GM18868 (cell line): ENCODE measurements at regions not wholly inside any gene's neighbourhood (a gene's known extent, or its start where the extent isn't known, plus 50 kb on each side); places are given as distances from the start of the nearest gene placed in this dataset.
"Not testable (repeated sequence)": the region's sequence is repeated elsewhere in the genome, so short reads cannot be mapped to it uniquely, and the experiment has no call there.

Experiments used
- ATAC-seq: cut with Tn5 transposase; IDR thresholded peaks from one replicate; pipeline ENCODE4 v1.9.1; 2021; ENCODE audit warnings: mild to moderate bottlenecking, moderate library complexity; ENCODE audit not compliant: unreplicated experiment

DNA sequence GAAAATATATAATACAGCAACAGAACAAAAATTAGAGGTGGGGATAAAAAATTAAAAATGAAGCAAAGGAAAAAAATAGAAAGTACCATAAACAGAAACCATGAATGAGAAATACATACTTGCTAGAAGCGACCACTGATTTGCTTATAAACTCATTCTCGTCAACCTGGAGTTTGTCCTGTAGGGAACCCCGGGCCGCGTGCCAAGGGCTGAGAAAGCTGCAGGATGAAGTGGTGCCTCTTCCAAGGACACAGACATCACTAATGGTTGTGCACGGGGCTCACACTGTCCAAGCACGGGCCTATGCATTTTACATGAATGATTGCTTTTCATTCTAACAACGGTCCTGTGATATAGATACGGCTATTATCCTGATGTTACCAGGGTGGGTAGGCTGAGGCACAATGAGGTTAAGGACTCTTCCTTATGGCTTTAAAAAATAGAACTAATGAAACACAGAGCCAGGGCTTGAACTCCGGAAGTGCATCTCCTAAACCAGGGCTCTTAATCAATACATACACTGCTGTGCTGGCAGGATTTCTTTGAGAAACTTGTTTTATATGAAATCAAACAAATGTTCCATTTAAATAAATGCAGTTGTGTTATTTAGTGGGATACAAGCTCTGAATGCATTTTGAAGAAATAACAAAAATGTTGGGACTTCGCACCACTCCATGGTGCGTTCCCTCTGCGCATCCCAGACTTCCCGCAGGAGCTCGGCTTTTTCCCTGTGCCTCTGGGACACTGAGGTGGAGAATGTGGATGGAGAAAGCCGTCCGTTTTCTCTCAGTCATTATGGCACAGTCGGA lies 113.9 kb upstream of the PHACTR3 start:
- not testable (repeated sequence) for ATAC-seq

DNA sequence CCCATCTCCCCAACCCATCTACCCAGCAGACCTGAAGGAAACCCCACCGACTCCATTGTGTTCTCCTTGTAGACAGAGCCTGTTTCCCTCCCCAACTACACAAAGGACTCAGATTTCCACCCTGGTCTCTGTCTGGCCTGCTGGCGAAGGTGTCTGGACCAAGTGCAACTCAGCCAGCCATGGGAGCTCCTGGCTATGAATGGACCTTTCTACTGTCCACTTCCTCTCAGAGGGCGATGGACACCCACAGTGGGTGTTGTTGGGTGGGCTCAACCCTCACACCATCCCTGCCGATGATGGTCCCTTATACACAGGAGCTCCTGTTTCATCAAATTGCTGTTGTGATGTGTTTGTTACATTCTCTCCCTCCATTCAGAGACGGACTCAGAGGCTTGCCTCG lies 112.5 kb upstream of the PHACTR3 start:
- ATAC-seq, result no peak

DNA sequence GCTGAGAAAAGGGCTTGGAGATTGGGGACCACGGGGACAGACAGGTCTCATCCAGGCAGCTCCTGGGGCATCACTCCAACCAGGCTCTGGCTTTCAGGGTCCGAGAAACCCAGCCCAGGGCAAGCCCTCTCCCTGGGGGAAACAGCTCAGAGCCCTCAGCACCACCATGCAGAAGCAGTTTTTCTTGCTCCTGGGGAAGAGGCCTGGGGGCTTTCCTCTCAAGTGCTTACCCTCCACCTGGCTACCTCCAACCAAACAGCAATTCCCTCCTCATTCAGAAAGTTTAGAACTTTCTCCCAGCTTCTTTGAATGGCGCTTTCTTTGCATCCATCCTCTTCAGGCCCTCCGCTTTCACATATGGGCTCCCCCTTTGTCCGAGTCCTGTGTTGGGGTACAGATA lies 110.4 kb upstream of the PHACTR3 start:
- ATAC-seq, result no peak

DNA sequence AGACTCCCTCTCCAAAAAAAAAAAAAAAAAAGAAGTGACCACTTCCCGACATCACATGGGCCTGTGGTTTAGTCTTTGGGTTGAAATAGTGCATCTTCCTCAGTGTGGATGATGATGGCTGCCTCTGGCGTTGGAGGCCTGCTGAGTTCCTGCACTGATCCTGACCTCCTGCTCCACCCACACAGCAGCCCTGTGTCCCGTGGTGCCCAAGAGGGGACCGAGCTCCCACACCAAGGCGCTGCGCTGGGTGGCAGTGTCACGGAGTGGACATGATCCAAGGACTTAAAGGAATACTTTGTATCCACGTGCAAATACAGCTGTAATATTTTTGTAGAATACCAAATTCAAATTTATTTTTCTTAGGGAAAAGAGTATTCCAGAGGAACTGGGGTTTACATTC lies 109.2 kb upstream of the PHACTR3 start:
- ATAC-seq, result no peak

DNA sequence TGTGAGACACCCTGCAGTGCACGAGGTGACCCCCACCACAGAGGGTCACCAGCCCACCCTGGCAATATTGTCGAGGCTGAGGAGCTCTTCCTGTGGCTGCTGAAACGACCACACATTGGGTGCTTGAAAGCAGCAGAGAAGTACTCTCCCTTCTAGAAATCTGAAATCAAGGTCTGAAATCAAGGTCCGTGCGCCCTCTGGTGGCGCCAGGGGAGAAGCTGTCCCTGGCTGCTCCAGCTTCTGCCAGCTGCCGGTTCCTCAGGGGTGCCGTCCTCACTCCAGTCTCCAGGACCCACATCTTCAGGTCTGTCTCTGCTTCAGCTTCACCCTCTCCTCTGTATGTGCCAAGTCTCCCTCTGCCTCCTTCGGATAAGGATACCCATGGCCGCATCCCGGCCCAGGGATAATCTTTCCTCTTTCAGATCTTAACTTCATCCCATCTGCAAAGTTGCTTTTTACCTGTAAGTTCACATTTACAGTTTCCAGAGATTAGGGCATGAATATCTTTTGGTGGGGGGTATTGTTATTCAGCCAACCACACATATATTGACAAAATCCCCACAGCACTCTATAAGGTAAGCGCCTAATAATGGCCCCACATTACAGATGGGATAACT lies 108.3 kb upstream of the PHACTR3 start:
- peak; percentile 51 for ATAC-seq

DNA sequence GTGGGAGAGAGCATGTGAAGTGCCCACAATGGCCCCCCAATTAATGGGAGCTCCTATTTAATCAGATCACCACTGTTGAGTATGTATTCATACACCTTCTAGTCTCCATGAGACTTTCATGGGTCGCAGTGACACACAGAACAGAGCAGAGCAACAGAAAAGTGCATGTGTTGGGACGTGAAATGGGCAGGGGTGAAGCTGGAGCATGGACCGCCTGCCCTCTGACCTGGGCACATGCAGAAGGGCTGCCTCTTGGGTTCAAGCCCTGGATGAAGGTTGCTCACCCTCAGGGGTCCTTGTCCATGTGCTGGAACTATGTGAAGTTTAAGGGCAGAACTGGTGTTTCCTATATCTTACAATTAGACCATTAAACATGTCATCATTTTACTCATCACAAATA lies 106.0 kb upstream of the PHACTR3 start:
- no peak for ATAC-seq

DNA sequence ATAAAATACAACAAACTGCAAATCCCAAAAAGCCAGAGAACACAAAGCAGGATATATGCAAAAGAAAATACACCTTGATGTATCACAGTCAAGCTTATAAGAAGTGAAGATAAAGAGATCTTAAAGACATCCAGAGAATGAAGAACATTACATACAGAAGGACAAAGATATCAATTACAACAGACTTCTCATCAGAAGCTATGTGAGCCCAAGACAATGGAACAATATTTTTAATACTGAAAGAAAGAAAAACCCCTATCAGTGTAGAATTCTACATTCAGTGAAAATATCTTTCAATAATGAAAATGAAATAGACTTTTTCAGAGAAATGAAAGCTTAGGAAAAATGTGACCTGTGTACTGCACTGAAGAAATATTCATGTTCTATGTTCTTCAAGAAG lies 104.5 kb upstream of the PHACTR3 start:
- ATAC-seq, result no peak

DNA sequence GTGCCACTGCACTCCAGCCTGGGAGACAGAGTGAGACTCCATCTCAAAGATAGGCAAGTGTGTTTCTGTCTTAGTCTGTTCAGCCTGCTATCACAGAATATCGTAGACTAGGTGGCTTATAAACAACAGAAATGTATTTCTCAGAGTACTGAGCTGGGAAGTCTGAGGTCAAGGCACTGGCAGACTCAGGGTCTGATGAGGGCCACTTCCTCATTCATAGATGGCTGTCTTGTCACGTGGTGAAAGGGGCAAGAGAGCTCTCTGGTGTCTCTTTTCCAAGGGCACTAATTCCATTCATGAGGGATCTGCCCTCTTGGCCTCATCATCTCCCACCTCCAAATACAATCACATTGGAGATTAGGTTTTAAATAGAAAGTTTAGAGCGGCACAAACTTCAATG lies 95.6 kb upstream of the PHACTR3 start:
- no peak for ATAC-seq

DNA sequence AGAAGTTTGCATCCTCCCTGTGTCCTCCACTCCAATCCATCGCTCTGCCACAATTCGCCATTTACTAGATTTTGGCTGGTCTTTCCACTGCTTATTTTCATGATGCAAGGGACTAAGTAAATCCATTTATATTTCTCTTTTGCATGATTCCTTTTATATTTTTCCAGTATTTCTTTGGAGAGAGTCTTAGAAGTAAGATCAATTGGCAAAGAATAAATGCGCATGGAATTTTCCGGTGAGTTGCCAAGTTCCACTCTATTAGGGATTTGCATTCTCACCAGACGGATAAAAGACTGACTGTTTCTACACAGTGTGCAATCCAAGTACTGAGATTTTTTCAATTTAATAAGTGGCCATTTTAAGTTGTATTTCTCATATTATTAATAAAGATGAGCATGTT lies 91.7 kb upstream of the PHACTR3 start:
- no peak for ATAC-seq

DNA sequence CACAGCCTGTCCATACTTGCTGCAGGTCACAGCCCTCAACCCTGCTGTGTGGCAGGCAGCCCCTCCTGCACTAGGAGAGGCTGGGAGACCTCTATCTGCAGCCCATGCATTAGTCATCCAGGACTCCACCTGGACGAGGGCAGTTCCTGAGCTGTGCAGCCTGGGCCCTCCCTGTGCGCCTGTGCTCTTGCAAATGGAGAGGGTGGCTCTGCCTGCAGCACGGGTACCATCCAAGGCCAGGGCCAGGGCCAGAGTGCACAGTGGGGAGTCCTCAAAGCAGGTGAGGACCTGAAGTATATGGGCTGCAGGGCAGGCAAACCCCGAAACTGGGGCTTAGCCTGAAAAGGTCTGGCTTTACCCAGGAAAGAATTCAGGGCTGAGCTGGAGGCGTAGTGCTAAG lies 89.8 kb upstream of the PHACTR3 start:
- ATAC-seq, result no peak

DNA sequence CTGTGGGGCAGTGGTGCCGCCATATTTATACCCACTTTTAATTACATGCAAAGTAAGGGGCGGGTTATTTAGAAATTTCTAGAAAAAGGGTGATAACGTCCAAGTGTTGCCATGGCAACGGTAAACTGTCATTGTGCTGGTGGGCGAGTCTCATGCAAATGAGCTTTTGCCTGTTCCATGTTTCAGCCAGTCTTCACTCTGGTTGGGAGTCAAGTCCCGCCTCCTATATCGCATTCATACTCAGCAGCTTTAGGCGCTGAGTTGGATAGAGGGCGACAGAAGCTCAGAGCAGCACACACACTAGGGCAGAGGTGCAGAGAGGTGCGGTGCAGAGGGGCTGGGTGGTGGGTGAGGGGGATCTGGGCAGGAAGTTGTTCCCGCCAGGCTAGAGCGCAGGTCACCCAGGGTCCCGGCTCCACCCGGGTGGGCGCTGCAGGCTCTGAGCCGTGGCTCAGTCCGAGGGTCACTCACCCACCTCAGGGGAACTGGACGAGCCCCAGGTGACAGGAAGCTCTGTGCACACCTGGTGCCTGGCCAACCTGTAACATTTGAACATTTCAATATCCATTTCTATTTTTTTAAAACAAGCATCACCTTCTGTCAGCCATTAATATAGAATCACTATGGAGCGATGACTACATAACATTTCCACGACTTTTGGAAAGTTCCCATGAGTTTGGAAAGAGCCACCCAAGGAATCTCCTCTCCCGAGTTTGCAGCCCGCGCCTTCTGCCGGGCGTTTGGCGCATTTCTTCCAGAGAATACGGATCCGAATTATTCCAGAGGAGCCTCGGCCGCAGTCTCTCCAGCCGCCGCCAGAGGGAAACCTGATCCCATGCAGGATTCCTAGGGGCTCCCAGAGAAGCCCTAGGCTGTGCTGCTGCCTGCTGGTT lies 89.1 kb upstream of the PHACTR3 start:
- ATAC-seq, result no peak

DNA sequence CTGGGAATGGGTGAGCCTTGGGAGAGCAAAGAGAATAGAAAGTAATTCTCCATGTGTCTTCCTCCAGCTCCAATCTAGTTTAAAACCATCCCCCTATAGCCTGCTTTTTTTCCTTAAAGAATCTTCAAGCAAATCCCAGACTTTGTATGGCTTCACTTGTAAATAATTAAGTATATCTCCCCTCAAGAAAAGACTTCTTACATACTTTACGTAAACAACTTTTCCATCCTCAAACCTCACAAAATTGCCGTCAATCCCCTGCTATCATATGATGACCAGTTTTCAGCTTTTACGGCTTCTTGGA lies 88.5 kb upstream of the PHACTR3 start:
- ATAC-seq, result no peak

DNA sequence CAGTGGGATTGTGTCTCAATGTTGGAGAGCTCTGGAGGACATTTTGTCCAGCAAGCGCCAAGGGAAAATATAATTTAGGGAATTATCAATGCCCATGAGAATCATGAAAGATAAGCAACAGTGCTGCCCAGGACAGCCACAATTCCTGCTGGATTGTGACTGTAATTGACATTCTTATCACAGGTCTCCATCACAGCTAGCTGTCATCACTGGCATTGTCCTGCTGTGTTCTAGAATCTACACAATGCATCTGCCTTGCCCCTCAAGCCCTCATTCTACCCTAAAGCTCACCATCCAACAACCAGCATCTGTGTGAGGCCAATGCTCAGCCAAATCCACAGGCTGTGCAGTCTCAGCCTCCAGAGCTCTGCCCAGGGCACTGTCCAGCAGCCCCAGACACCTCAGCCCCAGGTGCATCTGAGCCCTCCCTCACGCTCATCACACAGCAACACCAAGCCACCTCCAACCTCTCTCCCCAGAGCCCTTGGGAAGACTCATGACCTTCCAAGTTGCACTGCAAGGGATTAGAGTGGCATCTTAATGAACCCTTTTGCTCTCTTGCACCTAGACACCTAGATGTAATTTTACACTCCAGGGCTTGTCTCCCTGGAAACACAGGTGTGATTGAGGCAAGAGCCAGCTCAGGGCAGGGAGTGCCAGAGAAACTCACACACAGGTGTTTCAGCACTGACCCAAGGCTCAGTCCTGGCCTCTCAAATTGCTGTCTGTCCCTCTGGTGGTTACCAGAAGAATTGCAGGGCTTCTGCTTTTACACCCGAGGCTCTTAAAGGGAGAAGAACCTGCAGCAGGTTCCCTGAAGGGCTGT lies 85.2 kb upstream of the PHACTR3 start:
- peak; percentile 68 for ATAC-seq

DNA sequence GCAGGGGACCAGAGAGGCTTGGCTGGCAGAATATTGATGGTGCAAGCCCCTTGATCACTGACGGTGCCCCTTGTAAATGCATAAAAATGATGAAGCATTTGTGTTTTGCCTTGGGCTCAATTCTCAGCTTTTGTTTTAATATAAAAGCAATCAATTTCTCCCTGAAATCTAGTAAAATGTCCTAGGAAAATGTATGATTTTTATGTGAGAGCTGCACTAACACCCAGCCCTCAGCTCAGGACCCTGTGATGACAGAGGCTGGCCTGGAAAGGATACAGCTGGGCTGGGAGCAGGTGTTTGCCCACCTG lies 84.7 kb upstream of the PHACTR3 start:
- ATAC-seq, result no peak

DNA sequence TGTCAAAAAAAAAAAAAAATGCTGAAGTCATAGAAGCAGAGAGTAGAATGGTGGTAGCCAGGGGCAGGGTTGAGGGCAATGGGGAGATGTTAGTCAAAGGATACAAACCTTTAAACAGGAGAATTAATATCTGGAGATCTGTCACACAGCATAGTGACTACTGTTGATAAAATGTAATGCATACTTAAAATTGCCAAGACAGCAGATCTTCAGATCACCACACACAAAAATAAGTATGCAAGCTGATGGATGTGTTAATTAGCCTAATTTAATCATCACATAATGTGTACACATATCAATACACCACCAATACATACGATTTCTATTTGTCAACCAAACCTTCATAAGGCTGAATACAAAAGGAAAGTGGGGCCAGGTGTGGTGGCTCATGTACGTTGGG lies 83.5 kb upstream of the PHACTR3 start:
- ATAC-seq, result no peak

DNA sequence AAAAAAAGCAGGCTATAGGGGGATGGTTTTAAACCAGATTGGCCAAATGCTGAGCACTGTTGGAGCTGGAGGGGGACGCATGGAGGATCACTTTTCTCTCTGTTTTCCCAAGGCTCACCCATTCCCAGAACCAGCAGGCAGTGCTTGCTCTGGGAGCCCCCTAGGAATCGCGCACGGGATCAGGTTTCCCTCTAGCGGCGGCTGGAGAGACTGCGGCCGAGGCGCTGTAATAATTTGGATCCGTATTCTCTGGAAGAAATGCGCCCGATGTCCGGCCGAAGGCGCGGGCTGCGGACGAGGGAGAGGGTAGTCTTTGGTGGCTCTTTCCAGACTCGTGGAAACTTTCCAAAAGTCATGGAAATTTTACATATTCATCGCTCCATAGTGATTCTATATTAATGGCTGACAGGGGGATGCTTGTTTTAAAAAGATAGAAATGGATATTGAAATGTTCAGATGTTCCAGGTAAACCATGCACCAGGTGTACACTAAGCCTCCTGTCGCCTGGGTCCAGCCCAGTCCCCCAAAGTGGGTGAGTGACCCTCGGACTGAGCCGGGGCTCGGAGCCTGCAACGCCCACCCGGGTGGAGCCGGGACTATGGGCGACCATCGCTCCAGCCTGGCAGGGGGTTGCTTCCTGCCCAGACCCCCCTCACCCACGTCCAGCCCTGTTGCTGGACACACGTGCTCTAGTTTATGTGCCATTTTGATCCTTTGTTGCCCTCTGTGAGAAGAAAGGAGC lies 78.7 kb upstream of the PHACTR3 start:
- ATAC-seq, result peak; percentile 78

DNA sequence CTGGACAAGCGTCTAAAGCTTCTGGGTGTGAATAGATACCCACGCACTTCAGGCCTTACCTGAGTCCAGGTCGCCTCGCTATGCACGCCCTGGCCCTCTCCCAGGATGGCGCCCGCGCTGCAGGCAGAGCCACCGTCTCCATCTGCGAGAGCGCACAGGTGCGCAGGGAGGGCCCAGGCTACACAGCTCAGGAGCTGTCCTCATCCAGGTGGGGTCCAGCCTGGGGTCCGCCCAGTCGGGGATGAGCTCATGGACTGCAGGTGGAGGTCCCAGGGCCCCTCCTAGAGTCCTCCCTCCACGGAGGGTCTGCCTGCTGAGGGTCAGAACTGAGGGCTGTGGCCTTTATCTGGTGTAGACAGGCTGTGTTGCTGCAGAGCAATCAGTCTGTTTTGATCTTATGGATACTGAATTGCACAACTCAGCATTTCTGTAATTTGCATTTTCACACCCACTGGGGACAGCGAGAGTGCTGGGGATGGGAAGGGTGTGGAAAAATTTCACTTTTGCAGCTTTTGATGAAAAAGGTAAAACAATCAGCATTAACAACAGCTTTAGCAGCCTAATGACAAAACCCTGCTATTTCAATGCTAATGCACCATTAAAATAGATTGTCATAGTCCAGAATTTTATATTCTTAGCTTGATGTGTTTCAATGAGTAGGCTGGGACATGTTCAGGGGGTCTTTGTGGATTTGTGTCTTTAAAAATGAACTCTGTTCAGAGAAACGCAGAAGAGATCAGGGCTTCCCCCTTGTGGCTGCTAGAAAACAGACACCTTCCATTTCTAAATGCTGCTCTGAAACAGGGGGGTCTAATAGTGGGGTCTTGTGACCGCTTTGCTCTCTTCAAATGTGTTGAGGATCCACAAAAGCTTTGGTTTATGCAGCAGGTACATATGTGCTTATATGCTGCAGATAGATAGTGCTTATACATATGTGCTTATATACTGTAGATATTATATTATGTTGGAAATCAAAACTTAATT lies 77.8 kb upstream of the PHACTR3 start:
- no peak for ATAC-seq

DNA sequence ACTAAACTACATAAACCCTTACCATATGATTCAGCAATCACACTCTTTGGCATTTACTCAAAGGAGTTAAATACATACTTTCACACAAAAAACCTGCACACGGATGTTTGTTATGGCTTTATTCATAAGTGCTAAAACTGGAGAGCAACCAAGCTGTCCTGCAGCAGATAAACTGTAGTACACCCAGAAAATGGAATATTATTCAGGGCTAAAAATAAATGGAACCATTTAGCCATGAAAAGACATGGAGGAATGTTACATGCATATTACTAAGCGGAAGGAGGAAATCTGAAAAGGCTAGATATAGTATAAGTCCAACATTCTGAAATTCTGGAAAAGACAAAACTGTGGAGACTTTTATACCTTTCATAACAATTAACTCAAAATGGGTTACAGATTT lies 73.6 kb upstream of the PHACTR3 start:
- ATAC-seq, result no peak

DNA sequence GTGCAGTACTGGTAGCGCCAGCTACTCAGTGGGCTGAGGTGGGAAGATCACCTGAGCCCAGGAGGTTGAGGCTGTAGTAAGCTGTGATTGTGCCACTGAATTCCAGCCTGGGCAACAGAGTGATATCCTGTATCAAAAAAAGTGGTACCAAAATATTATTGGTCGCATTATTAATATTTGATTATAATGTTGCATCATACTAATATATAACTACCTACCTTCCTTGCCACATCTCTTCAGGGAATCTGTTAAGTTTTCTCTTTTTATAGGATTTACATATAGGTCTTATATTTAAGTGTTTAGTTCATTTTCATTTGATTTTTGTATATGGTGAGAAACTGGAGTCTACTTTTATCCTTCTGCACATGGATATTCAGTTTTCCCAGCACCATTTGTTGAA lies 66.3 kb upstream of the PHACTR3 start:
- ATAC-seq, result no peak
